ENCODE measurements at regions not wholly inside any gene's neighbourhood (a gene's known extent, or its start where the extent isn't known, plus 50 kb on each side); places are given as distances from the start of the nearest gene placed in this dataset.
"Not testable (repeated sequence)": the region's sequence is repeated elsewhere in the genome, so short reads cannot be mapped to it uniquely, and the experiment has no call there.

DNA sequence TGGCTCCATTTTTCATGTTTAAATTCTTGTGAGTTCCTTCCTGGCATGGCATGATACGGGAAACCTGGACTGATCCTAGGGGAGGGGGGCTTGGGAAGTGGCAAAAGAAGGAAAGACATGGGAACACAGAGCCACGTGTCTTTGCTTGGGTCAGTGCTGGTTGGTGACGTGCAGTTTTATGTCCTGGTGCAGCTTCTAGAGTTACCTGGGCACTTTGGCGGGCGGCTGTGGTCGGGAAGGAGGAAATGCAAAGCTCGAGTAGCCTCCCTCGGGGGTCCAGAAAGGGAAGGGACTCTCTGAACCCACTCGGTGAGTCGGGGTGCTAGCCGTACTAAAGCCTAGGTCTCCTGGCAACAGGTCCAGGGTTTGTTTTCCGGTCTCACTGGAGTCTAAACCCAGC, 94.6 kb downstream of the APOB start:
- DNase-seq: no peak
- intact Hi-C loops (cut with DNase I): no loop called here

DNA sequence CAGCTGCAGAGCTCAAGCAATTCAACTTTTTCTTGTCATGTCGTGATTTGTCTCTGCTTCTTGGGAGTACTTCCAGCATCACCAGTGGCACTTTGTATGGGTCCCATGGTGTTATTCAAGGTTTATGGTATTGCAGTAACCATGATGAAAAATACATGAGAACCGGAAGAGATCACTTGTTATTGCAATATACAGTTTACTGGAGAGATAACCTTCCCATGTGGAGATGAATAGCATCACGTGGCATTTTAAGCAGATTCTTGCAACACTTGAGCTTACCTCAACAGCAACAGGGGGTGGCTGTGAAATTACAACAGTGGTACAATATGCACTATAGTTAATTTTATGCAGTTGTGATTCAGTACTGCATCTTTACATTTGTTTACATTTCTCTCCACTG, 97.4 kb downstream of the APOB start:
- no peak for DNase-seq
- intact Hi-C loops (cut with DNase I): no loop called here

DNA sequence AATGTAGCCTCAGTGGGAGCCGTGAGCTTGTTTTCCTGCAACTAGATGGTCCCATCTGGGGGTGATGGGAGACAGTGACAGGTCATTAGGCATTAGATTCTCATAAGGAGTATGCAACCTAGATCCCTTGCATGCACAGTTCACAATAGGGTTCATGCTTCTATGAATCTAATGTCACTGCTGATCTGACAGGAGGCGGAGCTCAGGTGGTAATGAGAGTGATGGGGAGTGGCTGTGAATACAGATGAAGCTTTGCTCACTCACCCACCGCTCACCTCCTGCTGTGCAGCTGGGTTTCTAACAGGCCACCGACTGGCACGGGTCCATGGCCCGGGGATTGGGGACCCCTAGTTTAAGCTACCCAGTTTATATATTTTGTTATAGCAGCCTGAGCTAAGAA, 100.2 kb downstream of the APOB start:
- not testable (repeated sequence) for DNase-seq

DNA sequence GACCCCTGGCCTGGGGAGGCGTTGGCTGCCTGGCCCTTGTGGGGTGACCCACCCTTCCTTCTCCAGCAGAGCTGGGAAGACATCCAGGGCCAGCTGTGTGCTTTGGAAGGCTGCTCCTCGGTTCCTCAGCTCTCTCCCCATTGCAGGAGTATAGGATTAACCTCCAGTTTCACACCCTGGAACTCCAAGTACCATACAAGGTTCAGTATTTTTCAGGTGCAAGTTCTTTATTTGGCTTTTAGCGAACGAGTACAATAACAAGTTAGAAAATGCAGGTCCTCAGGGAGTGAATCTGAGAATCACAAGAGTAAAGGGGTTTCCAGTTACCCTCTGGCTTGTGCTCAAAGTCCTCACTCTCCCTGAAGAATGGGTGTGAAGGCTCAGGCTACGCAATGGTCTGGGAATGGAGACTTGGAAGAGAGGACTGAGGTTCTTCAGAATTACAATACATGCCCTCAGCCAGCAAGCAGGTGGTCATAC, 101.2 kb downstream of the APOB start:
- intact Hi-C loops (cut with DNase I): no loop called here
- no peak for DNase-seq

More for the DNA sequence above, 100.2 kb downstream of the APOB start:
- intact Hi-C loops (cut with DNase I): not testable (repeated sequence)

DNA sequence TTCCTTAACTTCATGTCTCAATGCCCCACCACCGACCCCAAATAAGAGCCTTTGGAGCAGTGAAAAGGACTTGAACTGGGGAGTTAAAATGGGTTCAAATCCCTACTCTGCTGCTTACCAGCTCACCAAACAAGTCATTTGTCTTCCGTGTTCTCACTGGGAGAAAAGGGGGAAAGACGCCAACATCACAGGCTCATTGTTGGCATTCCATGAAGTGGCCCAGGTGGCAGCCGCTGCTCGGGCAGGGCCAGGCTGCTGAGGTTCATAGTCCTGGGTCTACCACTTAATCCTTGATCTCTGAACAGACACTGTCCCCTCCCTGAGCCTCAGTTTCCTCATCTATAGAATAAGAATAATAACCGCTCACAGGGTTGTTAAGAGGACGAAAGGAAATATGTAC, 103.0 kb downstream of the APOB start:
- DNase-seq: no peak
- intact Hi-C loops (cut with DNase I): no loop called here

DNA sequence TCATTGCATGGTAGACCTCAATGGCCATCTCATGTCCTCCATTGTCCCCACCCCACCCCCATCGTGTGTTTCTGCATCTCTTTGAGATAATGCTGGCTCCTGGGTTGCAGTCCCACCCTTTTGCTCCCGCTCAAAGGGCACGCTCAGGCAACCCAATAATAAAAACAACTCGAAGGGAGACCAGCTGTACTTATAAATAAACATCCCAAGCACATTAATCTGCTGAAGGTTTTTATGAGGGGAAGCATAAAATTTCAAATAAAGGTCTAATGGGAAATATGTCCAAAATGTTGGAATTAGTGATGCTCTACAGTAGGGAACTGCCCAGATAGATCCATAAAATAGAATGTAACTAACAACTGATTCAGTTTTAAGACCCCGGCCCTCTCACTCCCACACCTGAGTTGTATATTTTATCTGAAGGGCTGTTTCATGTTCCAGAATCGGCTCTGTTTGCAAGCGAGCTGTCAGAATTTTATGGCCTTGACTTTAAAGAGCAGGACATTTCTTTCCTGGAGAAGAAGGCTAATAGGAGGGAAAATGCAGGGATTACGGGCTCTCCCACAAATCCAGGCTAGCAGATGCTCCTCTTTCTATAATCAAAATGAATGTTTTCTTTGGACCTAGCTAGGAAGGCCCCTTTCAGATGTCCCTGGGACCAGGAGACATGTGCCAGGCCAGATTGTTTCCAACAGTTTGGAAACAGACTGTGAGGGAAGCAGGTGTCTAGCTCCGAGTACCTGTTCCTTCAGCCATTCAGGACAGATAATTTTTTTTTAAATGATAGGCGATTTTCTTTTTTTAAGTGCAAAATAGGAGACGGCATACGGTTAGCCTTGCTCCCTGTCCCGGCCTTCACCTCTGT, 103.7 kb downstream of the APOB start:
- DNase-seq: no peak
- intact Hi-C loops (cut with DNase I): no loop called here

DNA sequence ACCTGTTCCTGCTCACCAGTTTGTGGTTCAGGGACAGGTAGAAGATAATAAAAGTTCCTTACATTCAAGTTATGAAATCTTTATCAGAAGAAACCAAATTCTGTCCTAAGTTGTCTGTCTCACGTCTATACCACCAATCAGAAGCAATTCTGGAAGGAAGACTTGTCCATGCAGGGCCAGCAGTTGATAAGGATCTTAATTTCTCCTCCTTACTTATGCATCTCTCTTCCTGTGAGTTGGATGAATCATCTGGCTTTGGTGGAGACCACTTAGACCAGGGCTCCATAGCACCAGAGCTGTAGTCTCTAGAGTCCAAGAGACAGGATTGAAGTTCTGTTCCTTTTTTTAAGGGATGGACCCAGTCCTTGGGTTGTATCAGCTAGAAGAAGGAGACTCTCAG, 106.5 kb downstream of the APOB start:
- intact Hi-C loops (cut with DNase I): no loop called here
- DNase-seq: no peak

DNA sequence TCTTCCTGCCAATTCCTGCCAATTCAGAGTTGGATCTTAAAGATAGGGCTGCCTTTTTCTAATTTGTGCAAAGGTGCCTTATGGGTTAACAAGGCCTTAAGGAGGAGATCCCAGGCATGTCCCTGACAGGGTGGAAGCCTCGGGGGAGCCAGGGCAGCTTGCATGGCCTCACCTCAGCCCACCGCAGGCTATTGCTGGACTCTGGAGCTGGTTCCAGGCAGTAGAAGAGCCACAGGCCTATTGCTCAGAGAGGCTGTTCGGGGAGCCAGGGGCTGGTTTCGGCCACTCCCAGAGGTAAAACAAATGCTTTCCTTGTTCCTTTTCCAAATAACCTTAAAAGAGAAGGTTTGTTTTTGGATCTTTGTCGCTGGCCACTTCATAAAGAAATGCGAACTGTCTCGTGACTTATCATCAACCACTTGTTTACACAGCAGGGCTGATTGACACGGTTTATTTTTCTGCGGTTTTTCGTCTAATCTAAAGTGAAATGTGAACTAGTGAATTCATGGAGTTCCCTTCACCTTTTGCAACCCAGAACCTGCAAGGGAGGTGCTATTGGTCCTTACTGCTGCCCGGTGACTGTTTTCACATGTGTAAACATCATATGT, 108.6 kb downstream of the APOB start:
- intact Hi-C loops (cut with DNase I): no loop called here
- DNase-seq: no peak

DNA sequence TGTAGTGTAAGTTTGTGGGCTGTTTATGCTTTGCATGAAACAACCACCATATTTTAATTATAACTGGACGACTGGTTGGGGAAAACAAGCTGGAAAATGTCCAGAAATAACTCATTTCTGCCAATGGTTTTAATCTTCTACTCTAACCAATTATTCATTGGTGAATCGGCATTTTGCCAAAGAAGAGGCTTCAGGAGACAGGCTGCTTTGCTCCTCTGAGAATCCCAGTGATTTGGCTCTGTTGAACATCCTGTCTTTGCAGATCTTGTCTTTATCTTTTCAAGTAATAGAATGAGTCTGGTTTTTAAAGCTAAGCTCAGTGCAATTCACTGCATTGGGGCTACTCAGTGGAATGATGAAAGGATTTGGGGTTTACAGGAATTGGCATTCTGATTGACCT, 109.6 kb downstream of the APOB start:
- intact Hi-C loops (cut with DNase I): no loop called here
- DNase-seq: no peak

DNA sequence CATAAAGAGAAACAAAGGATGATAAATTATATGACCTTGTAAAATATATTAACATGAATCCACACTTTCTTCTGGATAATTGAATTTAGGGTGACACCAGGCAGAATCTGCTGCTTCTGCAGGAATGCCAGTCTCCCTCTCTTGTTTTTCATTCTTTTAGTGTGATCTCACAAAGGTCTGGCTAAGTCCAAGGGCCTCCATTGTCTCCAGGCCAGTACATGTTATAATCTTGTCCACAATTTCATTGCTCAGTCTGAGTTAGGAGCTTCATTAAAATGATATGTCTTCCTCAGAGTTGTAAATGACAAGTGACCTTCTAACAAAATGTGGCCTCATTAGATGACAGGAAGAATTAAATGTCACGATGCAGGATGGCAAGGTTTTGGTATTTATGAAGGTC, 110.2 kb downstream of the APOB start:
- intact Hi-C loops (cut with DNase I): no loop called here
- DNase-seq: no peak

DNA sequence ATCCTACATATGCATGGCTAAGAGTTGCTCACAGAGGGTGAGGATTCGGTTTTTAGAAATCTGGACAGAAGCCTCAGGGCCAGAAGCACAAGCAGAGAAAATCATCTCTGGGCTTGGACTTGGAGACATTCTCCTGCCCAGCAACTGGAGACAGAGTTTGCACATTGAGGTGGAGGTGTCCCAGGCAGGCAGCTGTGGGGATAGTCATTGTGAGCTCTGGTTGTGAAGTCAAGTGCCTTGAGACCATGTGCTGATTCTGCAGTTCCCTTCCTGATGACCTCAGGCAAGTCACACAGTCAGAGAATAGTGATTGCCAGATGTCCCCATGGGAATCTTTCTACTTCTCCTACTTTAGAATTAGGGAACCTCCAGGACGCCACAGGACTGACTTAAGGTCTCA, 108.4 kb upstream of the LDAH start:
- intact Hi-C loops (cut with DNase I): no loop called here
- DNase-seq: no peak

DNA sequence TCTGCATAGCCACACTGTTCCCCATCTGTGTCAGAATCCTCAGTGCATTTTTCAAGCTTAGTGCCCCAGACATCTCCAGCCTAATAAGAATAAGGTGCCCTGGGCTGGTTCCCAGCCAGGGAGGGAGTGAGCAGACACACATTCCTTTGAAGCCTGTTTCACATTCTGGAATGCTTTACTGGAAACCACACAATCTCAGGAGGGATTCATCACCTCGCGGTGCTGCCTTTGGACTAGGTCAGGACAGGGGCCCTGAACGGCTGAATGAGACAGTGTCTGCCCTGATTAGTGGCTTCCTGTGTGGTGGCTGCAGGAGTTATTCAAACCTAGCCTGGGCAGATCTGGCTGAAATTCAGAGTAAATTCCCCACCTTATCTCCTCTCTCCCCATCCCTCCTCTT, 108.0 kb upstream of the LDAH start:
- intact Hi-C loops (cut with DNase I): no loop called here
- no peak for DNase-seq

DNA sequence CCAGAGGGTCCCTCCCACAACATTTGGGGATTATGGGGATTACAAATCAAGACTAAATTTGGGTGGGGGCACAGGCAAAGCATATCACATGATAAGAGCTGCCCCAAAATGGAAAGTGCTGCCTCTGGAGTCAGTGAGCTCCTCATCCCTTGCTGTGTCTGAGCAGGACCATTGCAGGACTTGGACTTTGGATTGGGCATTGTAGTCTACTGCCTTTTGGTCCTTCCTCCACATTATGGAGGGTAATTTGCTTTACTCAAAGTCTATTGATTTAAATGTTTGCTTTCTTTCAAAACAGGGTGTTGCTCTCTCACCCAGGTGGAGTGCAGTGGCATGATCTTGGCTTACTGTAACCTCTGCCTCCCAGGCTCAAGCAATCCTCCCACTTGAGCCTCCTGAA, 106.8 kb upstream of the LDAH start:
- no peak for DNase-seq
- intact Hi-C loops (cut with DNase I): no loop called here

DNA sequence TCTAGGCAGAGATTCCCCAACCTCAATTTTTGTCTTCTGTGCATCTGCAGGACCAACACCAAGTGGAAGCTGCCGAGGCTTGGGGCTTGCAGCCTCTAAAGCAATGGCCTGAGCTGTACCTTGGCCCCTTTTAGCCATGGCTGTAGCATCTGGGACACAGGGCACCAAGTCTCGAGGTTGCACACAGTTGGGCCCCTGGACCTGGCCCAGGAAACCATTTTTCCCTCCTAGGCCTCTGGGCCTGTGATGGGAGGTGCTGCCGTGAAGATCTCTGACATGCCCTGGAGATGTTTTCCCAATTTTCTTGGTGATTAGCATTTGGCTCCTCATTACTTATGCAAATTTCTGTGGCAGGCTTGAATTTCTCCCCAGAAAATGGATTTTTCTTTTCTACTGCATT, 105.7 kb upstream of the LDAH start:
- DNase-seq: no peak
- intact Hi-C loops (cut with DNase I): no loop called here

DNA sequence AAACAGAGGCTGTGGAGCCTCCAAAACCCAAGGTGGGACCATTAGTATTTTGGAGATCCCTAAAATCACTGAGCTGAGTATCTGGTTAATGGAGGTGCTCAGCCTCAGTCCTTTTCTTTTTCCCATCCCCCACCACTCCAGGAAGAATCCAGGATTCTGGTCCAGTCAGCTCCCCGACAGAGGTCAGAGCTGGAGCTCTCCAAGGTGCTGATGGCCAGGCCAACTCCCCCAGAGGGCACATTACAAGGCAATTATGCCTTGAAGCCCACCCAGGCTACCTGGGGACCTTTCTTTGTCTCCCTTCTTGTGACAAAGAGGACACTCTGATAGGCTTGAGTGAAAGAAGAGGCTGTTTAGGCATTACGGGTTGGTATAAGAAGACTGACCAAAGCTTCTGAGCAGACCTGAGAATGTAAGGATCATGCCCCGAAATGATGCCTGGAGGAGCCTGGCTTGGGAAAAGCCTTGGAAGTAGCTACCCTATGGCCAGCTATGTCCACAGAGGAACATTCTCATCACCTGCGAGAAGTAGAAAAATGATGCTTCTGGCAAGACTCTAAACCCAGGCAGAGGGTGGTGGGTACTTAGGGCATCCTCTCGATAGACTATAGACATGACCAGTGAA, 102.5 kb upstream of the LDAH start:
- no peak for DNase-seq
- intact Hi-C loops (cut with DNase I): no loop called here

DNA sequence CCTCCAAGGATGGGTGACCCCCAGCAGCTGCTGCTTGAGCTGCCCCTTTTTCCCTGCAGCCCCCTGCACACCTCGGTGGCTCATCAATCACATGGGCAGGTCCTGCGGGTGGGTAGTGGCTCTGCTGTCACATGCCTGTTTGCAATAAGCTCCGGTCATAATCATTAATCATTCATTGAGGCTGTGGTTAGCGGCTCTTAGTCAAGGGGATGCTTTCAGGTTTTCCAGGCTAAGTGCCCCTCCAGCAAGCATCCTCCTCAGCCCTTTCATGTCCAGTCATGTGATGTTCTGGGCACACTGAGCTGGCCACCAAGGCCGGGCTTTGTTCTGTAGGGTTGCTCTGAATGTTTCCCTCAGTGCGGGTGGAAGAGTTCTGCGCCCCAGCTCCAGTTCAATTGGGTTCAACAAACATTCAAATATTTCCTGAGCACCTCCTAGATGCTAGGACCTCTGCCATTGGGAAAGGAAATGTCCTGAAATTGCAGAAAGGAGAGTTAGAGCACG, 96.4 kb upstream of the LDAH start:
- peak in 3 of 42 donors; percentile 6 to 34 (median 17) for DNase-seq
- intact Hi-C loops (cut with DNase I): no loop called here

DNA sequence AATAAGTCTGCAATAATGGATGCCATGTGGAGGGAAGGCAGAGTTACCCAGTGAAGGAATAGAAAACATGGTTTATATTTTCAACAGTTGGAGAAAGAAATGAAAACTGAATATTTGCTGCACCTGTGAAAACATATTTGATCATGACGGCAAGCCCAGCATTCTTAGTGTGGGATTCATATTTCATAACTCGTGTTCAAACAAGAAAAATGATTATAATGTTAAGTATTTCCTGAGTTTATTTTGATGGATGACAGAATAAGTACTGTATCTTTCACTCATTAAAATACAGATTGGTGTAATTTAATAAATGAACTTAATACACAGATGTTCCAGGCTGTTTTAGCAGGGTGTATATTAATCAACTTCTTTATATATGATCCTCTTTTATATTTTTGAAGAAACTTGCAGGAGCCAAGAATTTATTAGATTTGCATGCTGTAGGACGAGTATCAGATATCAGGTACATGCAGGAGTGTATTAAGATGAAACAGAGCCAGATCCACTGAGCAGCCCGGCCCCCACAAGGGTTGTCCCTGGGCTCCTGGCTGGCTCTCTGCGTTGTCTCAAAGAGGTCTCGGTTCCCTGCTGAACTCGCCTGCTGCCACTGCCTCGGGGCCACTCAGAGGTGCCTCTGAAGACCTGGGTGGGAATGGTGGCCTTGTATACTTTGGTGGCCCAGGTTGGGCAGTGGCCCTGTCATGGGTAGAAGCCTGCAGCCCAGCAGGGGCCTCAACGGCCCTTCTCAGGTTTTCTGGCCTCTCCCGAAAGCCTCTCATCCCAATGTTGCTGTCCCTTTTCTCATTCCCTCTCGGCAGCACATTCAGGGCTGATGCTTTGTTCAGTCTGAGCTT, 95.0 kb upstream of the LDAH start:
- intact Hi-C loops (cut with DNase I): no loop called here
- no peak for DNase-seq

DNA sequence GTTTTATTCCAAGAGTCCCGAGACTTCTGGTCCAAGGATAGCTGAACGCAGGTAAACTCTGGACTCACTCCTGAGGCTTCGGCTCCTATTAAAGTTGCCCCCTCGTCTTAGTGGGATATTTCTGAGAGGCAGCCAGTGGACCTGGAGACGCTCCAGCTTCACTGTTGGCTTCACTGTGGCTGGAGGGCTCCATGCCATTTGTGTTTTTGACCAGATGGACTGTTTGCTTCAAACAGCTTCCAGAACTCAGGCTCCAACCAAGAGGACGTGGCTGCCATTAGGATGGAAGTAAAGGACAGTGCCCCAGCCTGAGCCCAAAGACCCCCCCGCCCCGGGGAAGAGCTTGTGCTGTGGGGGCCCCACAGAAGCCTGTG, 94.4 kb upstream of the LDAH start:
- intact Hi-C loops (cut with DNase I): no loop called here
- DNase-seq: peak in 2 of 42 donors; percentile 5 to 33

DNA sequence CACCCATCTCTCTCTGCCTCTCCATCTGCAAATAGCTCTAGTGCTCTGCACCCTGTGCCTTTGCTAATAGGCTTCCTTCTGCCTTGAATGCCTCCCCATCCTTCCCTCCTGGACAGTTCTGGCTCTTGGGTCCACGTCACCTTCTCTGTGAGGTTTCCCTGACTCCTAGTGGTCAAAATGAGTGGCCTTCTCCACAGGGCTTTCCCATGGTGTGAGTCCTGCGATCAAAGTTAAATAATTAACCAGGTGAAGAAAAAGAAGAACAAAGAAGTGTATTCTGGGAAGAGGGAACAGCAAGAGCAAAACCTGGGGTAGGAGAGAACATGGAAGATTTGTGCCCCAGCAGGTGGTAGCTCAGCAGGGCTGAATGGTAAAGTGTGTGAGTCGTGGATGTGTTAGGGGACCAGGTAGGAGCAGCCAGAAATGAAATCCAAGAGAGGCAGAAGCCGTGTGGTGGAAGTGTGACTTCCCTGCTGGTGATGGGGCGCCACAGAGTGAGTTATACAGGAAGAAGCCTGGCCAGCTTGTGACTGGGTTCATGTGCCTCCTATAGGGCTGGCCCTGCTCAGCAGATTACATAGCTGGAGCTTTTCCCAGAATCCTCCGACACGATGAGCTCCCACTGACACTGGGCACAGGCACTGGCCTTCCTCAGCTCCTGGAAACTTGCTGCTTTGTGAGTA, 93.8 kb upstream of the LDAH start:
- peak in 6 of 42 donors; percentile 9 to 41 (median 17) for DNase-seq
- intact Hi-C loops (cut with DNase I): no loop called here

Data from head of caudate nucleus (tissue), 42 donors.